Right hindlimb (tissue), 1 donor: ENCODE measurements at regions not wholly inside any gene's neighbourhood (a gene's known extent, or its start where the extent isn't known, plus 50 kb on each side); places are given as distances from the start of the nearest gene placed in this dataset.

ENCODE experiments used
- DNase-seq: peaks from one replicate; pipeline ENCODE4 v3.0.0-alpha.2; 2018

GRCh38 chr10:88023676-88024075, 160.3 kb downstream of the PTEN start:
- no peak for DNase-seq

- DNase-seq, result no peak
These were observed 162.6 kb downstream of the PTEN start for GRCh38 chr10:88026031-88026430.

- no peak for DNase-seq
These were observed 164.1 kb downstream of the PTEN start for GRCh38 chr10:88027570-88027969.

GRCh38 chr10:88028072-88028471, 164.6 kb downstream of the PTEN start:
- DNase-seq, result no peak

GRCh38 chr10:88028654-88029053, 165.2 kb downstream of the PTEN start:
- DNase-seq, result no peak

- DNase-seq, result no peak
These were observed 169.1 kb downstream of the PTEN start for GRCh38 chr10:88032566-88032965.

- DNase-seq, result no peak
These were observed 170.0 kb downstream of the PTEN start for GRCh38 chr10:88033385-88033784.

- no peak for DNase-seq
These were observed 170.4 kb downstream of the PTEN start for GRCh38 chr10:88033793-88034192.

GRCh38 chr10:88036126-88036525, 172.7 kb downstream of the PTEN start:
- DNase-seq, result no peak

GRCh38 chr10:88037623-88038022, 174.2 kb downstream of the PTEN start:
- DNase-seq, result no peak

GRCh38 chr10:88038268-88038667, 174.8 kb downstream of the PTEN start:
- DNase-seq, result no peak

GRCh38 chr10:88039496-88040200, 176.2 kb downstream of the PTEN start:
- no peak for DNase-seq

- DNase-seq, result peak; percentile 31
These were observed 178.1 kb downstream of the PTEN start for GRCh38 chr10:88041243-88042159.

GRCh38 chr10:88042160-88043100, 179.0 kb downstream of the PTEN start:
- peak; percentile 27 for DNase-seq

GRCh38 chr10:88045096-88045495, 181.7 kb downstream of the PTEN start:
- no peak for DNase-seq

- DNase-seq, result no peak
These were observed 182.4 kb downstream of the PTEN start for GRCh38 chr10:88045656-88046415.

- no peak for DNase-seq
These were observed 184.2 kb downstream of the PTEN start for GRCh38 chr10:88047579-88047978.

- DNase-seq, result no peak
These were observed 184.9 kb downstream of the PTEN start for GRCh38 chr10:88048312-88048711.

- no peak for DNase-seq
These were observed 185.8 kb downstream of the PTEN start for GRCh38 chr10:88049204-88049603.

GRCh38 chr10:88057720-88058119, 194.3 kb downstream of the PTEN start:
- no peak for DNase-seq

- DNase-seq, result no peak
These were observed 195.3 kb downstream of the PTEN start for GRCh38 chr10:88058750-88059149.

GRCh38 chr10:88059190-88059589, 195.8 kb downstream of the PTEN start:
- DNase-seq, result no peak
